ENCODE measurements at regions not wholly inside any gene's neighbourhood (a gene's known extent, or its start where the extent isn't known, plus 50 kb on each side); places are given as distances from the start of the nearest gene placed in this dataset.
"Not testable (repeated sequence)": the region's sequence is repeated elsewhere in the genome, so short reads cannot be mapped to it uniquely, and the experiment has no call there.

DNA sequence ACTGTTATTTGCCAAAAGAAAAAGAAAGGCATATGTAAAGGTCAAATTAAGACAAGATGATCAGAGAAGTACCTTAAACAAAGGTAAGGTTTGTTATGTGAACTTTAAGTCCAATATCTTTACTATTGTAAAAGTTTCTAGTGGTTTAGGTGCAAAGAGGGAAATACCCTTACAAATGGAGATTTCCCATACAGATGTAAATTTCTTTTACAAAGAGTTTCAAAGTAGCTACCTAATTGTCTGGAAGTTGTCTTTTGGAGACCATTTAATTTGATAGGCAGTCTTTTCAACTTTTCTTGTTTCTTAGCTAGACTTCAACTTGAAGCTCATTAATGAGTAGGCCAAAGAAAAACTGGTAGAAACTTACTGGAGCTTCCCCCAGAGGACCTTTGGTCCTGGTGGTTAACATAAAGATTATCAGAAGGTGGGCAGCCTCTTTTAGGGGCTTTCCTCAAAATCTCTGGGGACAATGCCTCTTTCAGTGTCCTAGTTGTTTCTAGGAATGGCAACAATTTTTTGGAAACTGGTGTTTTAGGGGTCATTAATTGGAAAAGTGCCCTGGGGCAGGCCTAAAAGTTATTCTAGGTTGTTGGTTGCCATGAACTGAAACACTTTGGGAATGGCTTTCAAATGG, 297.3 kb downstream of the GUCY2F start:
- no peak for DNase-seq (ENCODE audit: insufficient read length, low spot score, missing footprints)
- Histone ChIP-seq H3K4me1 (ENCODE audit: insufficient read depth, low read length) (no peaks in the 10 kb centered on the region), H4K20me1 (ENCODE audit: insufficient read depth, low read length) (no peaks in the 10 kb centered on the region), H3K36me3 (ENCODE audit: insufficient read depth, low read length) (no peaks in the 10 kb centered on the region), H2AFZ (ENCODE audit: low read length) (no peak overlapping the region), H3K79me2 (ENCODE audit: insufficient read depth, low read length) (no peaks in the 10 kb centered on the region), H3K27ac (ENCODE audit: low read depth, low read length) (no peak overlapping the region), H3K4me2 (ENCODE audit: insufficient read depth, low read length) (no peak overlapping the region), H3K27me3 (ENCODE audit: insufficient read depth, low read length) (peaks cover 4% of the 10 kb centered on the region), H3K4me3 (ENCODE audit: insufficient read depth, low read length) (no peak overlapping the region), H3K9me3 (ENCODE audit: low read depth, low read length) (no peaks in the 10 kb centered on the region)
- TF ChIP-seq, protein P1, sequence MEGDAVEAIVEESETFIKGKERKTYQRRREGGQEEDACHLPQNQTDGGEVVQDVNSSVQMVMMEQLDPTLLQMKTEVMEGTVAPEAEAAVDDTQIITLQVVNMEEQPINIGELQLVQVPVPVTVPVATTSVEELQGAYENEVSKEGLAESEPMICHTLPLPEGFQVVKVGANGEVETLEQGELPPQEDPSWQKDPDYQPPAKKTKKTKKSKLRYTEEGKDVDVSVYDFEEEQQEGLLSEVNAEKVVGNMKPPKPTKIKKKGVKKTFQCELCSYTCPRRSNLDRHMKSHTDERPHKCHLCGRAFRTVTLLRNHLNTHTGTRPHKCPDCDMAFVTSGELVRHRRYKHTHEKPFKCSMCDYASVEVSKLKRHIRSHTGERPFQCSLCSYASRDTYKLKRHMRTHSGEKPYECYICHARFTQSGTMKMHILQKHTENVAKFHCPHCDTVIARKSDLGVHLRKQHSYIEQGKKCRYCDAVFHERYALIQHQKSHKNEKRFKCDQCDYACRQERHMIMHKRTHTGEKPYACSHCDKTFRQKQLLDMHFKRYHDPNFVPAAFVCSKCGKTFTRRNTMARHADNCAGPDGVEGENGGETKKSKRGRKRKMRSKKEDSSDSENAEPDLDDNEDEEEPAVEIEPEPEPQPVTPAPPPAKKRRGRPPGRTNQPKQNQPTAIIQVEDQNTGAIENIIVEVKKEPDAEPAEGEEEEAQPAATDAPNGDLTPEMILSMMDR (IDR thresholded peaks at IDR 0.05; ENCODE audit: extremely low read depth, low read depth, low read length): no peak

DNA sequence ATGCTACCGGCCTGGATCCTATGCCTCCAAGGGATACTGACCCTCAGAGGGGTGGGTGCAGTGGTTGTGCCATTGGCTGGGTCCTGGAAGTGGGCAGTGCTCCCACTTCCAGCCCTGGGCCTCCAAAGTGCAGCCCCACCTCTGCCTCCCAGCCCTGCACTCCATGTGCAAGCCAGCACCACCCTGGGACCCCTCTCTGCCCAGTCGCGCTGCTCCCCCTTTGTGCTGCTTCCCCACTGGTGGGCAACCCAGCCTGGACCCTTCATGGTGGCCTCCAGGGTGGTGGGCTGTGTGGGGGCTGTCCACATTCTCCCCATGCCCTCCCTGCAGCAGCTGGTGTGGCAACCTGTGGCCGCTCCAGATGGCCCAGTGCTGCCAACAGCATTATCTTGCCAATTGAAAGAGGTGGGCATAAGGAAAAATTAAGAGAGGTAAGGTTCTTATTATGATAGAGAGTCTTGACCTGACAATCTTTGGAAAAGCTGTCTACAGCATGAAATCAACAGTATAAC, 309.7 kb downstream of the GUCY2F start:
- Histone ChIP-seq H3K36me3 (ENCODE audit: insufficient read depth, low read length) (no peaks in the 10 kb centered on the region), H2AFZ (ENCODE audit: low read length) (no peak overlapping the region), H3K4me3 (ENCODE audit: insufficient read depth, low read length) (no peak overlapping the region), H3K4me1 (ENCODE audit: insufficient read depth, low read length) (no peaks in the 10 kb centered on the region), H4K20me1 (ENCODE audit: insufficient read depth, low read length) (no peaks in the 10 kb centered on the region), H3K79me2 (ENCODE audit: insufficient read depth, low read length) (no peaks in the 10 kb centered on the region), H3K27me3 (ENCODE audit: insufficient read depth, low read length) (no peaks in the 10 kb centered on the region), H3K27ac (ENCODE audit: low read depth, low read length) (no peak overlapping the region), H3K4me2 (ENCODE audit: insufficient read depth, low read length) (no peak overlapping the region), H3K9me3 (ENCODE audit: low read depth, low read length) (no peaks in the 10 kb centered on the region)
- TF ChIP-seq, protein P1 (IDR thresholded peaks at IDR 0.05; ENCODE audit: extremely low read depth, low read depth, low read length): no peak
- no peak for DNase-seq (ENCODE audit: insufficient read length, low spot score, missing footprints)

DNA sequence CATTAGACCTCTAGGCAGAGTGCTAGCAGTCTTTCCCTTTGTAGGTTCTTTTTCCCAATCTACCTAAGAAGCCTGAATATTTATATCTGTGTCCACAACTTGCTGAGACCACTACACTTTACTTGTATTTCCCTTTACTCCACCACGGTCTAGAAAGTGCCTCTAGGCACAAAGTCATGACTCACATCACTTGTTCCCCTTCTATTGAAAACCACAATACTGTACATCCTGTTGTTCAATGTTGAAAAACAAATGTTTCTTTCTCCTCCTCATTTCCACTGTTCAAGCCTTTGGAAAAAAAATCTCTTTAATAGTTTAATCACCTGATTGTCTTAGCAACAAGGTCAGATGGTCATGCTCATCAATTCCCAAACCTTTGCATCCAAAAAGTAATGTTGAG, 326.7 kb downstream of the GUCY2F start:
- DNase-seq (ENCODE audit: insufficient read length, low spot score, missing footprints): no peak
- Histone ChIP-seq H3K4me2 (ENCODE audit: insufficient read depth, low read length) (no peak overlapping the region), H3K9me3 (ENCODE audit: low read depth, low read length) (no peaks in the 10 kb centered on the region), H3K4me1 (ENCODE audit: insufficient read depth, low read length) (no peaks in the 10 kb centered on the region), H3K36me3 (ENCODE audit: insufficient read depth, low read length) (no peaks in the 10 kb centered on the region), H3K27ac (ENCODE audit: low read depth, low read length) (no peak overlapping the region), H3K79me2 (ENCODE audit: insufficient read depth, low read length) (no peaks in the 10 kb centered on the region), H2AFZ (ENCODE audit: low read length) (no peak overlapping the region), H4K20me1 (ENCODE audit: insufficient read depth, low read length) (no peaks in the 10 kb centered on the region), H3K27me3 (ENCODE audit: insufficient read depth, low read length) (no peaks in the 10 kb centered on the region), H3K4me3 (ENCODE audit: insufficient read depth, low read length) (no peak overlapping the region)
- TF ChIP-seq, protein P1 (IDR thresholded peaks at IDR 0.05; ENCODE audit: extremely low read depth, low read depth, low read length): no peak

DNA sequence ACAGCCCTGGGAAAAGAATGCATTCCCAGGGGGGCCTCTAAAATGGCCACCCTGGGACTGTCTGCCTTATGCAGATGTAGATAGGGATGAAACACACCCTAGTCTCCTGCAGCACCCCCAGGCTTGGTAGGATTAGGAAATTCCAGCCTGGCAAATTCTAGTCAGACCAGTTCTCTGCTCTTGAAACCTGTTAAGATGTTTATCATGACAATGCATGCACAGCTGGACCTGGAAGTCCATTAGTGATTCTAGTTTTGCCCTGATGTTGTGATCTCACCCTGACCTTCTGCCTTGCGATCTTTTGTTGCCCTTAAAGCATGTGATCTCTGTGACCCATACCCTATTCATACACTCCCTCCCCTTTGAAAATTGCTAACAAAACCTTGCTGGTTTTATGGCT, 337.7 kb downstream of the GUCY2F start:
- not testable (repeated sequence) for H3K4me3 ChIP-seq (ENCODE audit: insufficient read depth, low read length); H3K79me2 ChIP-seq (ENCODE audit: insufficient read depth, low read length); H3K27ac ChIP-seq (ENCODE audit: low read depth, low read length); H3K9me3 ChIP-seq (ENCODE audit: low read depth, low read length); H2AFZ ChIP-seq (ENCODE audit: low read length); H4K20me1 ChIP-seq (ENCODE audit: insufficient read depth, low read length); DNase-seq (ENCODE audit: insufficient read length, low spot score, missing footprints); H3K4me2 ChIP-seq (ENCODE audit: insufficient read depth, low read length); H3K27me3 ChIP-seq (ENCODE audit: insufficient read depth, low read length); H3K36me3 ChIP-seq (ENCODE audit: insufficient read depth, low read length); H3K4me1 ChIP-seq (ENCODE audit: insufficient read depth, low read length)
